NCI-H526 (cell line): ENCODE measurements at regions not wholly inside any gene's neighbourhood (a gene's known extent, or its start where the extent isn't known, plus 50 kb on each side); places are given as distances from the start of the nearest gene placed in this dataset.

Experiments used
- DNase-seq, 2 experiments: peaks; one replicate each; lab custom pipeline; 2025; lab: John Stamatoyannopoulos, UW

DNA sequence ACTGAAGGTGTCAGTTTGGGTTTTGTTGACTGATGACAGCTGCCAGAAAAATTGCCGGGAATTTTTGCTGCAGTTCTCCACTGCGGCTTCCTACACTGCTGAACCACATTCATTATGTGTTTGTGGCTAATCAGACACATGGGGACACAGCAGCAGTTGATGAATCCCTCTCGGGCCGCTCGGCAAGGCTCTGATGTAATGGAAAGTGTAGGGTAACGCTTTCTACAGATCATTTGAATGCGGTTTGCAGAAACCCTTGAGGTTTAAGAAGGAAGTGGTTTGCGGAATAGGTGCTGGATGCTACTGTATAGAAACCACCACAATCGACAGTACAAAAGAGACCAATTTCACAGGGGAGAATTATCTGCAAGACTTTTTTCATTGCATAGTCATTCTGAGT is 138.7 kb upstream of the SASH1 start:
- peak; percentile 92 to 93 for DNase-seq

DNA sequence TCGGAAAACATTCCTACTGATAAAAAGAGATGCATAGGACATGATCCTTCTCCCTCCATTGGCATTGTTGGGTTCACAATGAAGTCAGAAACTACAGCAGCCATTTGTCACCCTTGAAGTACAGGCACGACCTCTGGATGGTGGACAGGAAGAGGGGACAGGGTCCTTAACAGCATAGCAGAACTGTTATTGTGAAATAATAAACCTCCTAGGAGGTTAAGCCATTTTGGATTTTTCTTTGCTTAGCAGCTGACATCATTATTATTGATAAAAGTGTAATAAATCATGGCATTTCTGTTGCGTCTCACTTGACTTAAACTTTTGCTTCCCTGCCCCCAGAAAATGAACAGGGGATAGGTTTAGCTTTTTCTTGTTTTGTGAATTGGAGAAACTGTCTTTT is 134.3 kb upstream of the SASH1 start:
- DNase-seq, result no peak

DNA sequence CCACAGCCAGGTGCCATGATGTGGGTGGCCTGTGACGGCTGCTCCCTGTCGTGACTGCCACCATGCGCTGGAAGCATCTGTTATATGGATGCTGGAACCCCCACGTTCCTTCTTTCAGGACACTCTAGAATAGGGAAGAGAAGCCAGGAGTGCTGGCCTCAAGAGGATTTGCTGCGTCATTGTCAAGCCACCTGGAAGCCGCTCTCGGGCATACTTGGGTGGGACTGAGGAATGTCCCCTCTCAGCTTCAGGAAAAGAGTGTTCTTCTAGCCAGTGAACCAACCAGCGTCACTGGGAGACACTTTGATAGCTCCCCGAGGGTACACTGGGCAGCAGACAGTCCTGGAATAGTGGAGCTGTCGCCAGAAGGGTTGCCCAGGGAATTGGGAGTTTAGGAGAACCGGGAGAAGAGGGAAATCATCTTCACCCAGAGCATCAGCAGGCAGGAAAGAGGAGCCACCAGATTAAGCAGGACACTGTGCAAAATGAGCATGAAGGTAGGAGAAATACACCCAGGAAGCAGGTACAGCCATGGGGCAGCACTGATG is 130.8 kb upstream of the SASH1 start:
- no peak for DNase-seq

DNA sequence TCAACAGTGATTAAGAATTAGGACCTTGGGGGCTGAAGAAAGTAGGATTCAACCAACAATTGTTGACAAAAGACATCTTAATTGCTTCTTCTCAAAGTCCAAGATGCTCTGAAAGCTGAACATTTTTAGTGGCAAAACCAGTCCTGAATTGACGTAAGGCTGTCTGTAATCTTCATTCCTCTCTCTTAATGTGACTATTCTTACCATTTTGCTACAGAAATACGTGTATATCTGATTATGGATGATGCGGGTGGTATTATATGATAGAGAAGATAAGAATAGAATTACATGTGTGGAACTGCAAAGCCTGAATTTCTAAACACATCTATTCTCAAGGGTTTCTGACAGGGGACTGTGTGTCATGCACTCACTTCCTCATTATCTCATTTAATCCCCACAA is 130.3 kb upstream of the SASH1 start:
- no peak for DNase-seq

DNA sequence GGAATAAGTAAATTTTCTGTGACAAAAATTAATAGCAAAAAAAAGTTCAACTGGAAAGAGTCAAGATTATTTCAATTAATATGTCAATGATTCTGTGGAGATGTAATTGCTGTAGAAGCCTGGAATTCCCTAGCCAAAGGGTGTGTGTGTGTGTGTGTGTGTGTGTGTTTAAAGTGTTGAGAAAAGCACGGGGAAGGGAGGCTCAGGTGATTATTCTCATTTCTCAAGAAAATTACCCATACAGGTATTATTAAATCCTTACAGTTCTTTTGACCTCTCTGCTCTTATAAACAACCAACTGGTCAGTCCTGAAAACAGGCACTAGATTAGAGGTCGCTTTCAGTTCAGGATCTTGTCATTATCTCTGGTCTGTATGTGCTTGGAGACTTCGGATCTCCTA is 129.3 kb upstream of the SASH1 start:
- DNase-seq, result no peak

DNA sequence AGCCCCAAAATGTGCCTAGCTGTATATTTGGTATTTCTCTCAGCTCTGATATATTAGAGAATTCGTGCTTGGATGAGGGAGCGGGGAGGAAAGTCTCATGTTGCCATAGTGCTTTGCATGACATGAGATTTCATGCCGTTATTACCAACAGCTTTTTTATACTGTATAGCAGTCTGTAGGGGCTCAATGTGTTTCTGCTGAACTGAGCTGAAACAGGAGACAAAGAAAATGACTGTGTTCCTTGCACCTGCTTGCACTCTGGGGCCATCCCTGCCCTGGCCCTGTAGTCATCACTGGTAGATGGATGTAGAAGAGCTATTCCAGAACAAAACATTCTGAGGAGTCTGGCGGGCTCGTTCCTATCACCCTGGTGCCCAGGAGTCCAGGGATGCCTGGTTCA is 128.0 kb upstream of the SASH1 start:
- DNase-seq, result peak; percentile 46 to 68

DNA sequence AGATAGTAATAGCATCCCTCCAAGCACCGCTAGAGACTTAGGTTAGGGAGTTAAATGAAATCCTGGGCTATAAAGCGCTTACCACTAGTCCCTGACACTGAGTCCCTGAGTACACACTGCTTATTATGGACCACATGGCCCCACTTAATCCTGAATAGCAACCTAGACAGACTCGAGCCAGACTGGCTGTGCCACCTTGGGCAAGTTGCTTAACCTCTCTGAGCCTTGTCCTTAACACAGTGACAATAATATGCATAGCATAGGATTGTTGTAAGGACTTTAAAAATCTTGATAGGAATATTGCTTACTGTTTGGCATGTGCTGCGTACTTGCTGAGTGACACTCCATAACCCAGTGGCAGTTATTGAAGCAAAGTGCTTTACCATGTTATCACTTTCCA is 125.6 kb upstream of the SASH1 start:
- no peak for DNase-seq

DNA sequence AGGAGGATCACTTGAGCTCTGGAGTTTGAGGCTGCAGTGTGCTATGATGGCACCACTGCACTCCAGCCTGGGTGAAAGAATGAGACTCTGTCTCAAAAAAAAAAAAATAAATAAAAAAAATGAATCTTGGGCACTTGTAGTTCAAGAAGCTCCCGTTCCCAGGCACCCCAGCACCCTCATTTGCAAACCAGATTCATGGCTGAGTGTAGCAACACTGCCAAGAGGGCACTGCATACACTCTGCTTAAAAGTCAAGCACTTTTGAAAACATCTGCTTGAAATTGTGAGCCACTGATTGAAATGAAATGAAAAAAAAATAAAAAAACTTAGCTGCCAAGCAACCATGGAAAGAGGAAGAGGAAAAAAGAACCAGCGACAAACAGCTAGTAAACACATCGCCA is 124.7 kb upstream of the SASH1 start:
- no peak for DNase-seq

DNA sequence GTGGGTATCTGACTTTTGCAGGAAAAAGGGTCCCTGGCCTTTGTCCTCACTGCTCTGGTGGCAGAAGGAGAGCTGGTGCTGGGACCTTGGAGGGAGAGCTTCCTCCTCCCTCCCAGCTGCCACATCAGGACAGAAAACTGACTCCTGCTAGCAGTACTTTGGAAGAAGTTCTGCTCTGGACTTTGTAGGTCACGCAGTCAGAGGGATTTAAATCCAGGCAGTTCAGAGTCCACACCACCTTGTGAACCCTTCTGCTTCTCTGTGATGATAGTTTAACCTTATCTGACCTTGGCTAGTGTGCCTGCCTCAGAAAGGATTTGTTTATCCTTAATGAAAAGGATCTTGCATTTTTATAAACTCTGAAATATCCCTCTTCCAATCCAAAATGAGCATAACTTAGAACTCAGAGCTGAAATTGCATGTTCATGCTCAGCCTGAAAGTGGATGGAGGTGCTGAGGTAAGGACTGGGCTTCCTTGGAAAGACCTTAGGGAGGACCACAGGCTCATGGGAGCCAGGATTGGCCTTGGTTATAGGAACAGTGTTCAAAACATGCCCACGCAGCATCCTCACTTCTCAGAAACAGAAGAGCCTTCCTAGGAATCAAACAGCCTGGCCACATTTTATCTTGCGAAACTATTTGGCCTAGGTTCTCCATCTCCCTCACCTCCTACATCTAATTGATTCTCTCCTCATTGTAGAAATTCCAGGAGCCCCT is 123.9 kb upstream of the SASH1 start:
- no peak for DNase-seq

DNA sequence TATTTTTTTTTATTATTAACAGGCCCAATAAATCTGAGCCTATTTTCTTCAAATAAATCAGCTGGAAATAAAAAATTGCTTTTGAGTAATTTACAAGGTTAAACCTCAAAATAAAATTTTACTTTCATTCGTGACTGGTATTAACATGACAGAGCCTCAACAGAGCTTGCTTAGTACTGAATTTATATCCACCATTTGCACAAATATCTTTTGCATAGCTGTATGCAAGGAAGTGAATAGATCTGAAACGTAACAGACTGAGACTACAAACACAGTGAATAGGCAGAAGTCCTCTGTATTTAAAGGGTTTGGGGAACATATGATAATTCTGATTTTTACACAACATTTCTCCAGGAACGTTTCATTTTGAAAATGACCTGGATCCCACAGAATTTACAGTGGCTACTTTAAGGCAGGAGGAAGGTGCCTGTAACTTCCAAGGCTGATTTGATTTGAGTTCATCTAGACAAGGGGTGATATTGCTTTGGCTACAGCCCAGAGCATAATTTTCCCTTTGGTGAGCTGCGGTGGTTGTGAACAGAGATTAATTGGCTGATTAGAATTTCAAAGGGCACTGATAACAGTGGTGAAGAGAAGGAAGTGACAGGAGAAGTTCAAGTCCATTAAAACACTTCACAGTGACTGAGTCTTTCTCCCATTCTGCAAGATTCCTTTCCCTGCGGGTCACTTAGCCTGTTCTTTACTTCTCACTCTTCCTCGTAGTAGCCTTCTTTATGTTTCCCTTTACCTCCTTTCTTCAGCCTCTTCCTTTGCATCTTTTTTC is 121.2 kb upstream of the SASH1 start:
- DNase-seq, result peak in 1 of 2 experiments; percentile 12

DNA sequence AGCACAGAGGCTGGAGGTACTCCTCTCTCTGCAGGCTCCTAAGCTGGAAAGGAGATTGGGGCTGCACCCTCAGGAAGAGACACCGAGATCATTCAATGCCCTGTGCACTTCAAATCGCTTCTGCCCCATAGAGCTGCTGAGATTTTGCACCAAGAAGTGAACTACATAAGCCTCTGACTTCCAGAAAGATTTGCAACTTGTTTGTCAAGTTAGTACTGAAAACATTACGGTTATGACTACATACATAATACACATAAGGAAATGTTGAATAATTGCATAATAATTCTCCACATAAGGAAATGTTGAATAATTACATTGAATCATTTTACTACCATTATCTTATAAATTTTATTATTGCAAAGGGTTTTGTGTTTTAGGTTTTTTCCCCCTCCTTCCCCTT is 120.3 kb upstream of the SASH1 start:
- no peak for DNase-seq

DNA sequence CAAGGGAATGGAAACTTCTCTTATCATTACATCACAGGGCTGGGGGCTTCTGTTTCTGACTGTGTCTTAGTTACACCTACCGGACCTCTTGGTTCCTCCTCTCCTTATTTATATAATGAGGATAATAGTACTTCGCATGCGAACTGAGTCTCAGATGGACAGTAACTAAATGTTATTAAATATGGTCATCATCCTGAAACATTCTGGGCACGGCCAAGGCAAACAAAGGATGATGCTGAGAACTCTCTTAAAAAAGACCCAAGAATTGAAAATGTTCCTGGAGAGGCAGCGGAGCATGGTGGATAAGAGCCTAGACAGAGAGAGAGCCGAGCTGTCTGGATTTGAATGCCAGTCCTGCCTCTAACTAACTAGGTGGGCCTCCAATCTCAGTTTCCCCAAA is 119.8 kb upstream of the SASH1 start:
- DNase-seq, result no peak

DNA sequence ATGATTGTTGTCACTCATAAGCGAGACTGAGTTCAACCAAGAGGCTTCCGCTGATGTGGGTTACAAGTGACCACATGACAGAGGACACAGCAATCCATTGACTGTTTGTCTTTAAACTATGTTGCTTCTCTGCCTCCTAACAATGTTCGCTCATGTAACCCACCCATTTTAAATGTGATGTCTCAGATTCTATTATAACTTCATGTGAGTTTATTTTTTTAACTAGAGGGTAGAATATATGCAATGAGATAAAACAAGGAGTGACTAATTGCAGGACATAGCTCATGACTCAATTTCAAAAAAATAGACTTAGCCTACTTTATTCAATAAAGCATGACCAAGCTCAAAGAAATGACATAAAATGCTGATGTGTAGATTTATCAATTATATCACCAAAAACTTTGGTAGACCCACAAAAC is 119.2 kb upstream of the SASH1 start:
- no peak for DNase-seq

DNA sequence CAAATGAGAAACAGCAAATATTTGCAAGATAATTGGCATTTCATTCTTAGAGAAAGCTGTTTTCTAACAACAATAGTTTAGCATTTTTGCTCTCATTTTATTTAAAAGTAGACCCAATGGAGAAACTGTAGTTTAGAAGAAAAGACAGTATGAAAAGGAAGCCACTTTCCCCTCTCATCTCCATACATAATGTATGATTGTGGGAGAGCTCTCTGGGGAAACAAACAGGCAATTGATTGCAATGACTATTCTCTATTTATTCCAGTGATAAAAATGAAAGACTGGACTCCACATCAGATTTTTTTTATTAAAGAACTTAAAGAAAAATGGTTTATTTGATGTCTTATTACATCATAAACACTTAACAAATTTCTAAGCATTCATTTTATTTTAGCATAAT is 116.8 kb upstream of the SASH1 start:
- no peak for DNase-seq

DNA sequence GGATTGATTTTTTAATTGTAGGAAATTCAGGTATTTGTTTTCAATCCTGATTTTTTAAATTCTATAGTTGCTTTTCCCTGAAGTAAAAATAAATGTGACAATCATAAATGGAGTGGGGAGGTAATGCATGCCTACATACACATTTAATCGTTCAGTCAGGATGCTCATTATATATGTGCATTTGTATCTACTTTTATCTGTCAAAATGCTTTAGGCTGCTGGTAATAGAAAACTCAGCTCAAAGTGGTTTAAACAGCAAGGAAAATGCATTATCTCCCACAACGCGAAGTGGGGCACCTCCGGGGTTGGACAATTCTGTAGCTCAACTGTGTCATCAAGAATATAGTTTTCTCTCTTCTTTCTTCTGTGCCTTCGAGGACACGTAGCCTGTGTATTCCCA is 116.4 kb upstream of the SASH1 start:
- no peak for DNase-seq

DNA sequence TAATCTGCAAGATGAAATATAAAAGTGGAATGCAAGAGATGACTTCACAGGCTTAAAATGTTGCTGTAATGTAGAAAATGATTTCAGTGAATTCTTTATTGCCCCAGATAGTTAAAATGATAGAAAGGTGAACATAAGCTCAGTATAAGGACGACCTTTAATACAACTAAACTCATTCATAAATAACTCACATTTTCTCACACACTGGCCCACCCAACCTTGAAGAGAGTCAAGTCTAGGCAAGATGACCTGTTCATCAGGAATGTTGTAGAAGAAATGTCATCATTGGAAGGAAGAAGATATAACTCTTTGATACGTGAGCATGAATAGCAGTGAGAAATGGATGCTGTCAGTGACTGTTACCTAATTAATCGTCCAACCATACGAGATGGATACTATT is 111.1 kb upstream of the SASH1 start:
- no peak for DNase-seq

DNA sequence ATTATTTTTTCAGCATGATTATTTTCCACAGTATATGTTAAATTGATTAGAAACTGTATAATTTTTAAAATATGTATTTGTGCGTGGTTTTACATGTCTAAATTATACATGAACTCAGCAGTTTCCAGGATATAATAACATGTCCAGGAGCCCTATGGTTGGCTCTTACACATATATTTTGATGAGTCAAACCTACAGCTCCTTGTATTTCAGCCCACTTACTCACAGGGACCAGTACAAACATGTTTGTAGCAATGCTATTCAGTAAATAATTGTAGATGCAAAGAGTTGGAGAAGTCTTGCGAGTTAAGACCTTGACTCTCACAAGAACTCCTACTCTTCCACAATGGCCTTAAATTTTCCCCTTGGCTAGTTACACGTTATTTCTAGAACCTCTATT is 107.2 kb upstream of the SASH1 start:
- no peak for DNase-seq

DNA sequence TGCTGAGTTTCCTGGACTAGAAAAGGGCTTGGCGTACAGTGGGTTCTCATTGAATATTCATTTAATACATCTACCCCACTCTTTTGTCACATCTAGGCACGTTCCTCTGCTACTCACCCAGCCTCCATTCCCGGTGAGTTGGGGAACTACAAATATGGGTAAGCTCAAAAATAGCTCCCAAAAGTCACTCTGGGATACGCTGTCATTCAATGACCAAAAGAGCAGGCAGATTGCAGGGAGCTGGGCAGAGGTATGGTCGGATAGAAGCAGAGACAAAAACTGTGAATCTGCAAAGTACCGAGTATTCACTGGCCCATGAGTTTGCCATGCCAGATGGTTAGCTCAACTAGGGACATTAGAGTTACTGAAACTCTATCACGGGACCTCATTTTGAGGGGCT is 103.9 kb upstream of the SASH1 start:
- DNase-seq, result no peak

DNA sequence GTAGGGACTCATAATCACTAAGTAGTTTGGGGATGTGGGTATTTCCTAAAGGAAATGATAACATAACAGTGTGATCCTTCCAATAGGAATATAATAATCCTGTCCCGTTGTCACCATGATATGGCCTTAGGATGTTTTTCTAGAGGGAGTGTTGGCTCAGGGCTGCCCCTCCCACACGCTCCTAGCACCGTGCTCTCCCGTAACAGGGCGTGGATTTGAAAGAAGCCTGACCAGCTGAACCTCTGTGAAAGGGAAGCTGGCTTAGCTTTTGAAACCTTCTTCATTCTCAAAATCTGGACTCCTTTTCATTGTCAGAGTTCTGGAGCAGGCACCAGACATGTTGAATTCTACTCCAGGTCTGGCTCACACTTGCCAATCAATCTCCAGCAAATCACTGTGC is 103.4 kb upstream of the SASH1 start:
- no peak for DNase-seq

DNA sequence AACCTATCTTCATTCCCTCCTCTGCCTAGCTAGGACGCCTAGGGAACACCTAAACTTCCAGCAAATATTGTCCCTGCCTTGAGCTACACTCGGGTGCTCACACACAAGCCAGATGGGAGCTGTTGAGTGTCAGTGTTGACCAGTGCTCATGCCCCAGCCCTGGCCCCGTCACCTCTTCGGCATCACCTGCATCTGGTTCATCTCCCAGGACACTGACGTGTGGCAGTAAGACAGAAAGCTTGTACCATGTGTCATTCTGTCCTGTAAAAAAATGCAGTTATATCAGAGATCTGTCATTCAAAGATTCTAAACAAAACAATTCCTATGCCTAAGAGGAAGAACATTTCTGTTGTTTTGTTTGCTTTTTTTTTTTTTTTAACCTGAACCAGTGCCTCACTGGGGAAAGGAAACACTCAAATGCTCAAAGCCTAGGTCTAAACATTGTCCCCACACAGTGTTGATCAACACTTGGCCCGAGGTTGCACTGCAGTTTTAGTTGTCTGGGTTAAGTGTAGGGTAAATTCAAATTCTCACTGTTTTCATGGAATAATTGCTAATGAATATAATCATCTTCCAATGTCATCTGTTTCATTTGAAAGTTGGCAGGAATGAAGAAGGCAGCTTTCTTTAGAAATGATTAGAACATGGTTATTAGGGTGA is 102.7 kb upstream of the SASH1 start:
- no peak for DNase-seq

DNA sequence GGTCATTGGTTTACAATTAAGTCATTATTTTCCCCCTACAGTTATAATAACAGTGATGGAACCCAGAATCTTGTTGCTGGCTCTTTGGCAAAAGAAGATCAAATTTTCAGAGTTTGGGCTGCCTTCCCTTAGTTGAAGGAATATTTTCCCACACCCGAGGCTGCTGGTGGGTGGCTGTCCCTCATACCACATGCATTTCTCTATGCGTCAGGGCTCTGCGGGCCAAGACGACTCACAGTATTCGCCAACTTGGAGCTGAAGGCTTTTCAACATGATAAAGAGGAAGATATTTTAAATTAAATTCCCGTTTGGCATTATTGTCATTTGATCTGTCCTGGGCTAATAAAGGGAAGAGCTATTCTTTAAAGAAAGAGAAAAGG is 102.2 kb upstream of the SASH1 start:
- no peak for DNase-seq

DNA sequence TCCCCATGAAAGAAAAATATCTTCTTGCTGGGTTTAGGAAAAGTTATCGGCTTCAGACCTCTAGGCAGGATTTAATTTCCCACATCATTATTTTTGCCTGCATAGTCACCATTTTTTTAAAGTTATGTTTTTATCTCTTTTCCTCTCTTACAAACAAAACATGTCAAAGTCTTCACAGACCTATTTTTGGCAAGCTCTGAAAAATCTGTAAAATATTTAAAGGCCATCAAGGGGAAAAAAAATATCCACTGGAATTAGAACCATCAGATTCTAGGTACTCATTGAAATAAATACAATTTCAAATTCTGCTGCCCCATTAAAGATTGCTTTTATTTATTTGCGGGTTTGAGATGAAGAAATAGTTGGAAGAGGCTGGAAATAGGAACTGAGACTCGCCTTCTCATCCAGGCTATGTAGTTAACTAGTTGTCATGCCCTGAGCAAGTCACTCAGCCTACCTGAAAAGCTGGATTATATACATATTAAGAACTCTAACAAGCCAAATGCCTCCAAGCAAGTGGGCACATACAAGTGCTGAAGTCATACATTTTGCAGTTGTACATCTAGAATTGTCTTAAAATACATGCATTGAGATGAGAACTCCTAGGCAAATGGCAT is 101.7 kb upstream of the SASH1 start:
- no peak for DNase-seq

DNA sequence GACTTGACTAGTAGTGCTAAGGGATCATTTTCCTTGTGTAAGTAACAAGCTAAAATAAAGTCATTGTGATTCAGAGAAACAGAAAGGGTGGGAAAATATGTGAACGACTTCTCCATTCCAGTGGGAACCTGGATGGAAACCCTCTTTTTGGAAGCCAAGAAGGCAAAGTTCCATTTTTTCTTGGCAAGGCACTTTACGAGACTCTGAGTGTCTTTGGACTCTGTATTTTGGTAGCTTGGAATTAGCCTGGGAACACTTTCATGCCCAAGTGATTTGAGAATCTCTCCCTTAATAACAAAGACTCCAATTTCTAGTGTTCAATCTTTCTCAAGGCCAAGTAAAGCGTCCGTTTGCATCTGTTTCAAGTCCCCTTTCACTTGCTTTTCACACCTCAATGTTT is 100.5 kb upstream of the SASH1 start:
- DNase-seq, result no peak
